CD4-positive, alpha-beta T cell (primary cell): ENCODE measurements at regions not wholly inside any gene's neighbourhood (a gene's known extent, or its start where the extent isn't known, plus 50 kb on each side); places are given as distances from the start of the nearest gene placed in this dataset.

ENCODE experiments used
- ATAC-seq: fragments of 200-7000 bp; cut with Tn5 transposase; one replicate; pipeline ENCODE4 v1.10.0; 2022; ENCODE audit warnings: mild to moderate bottlenecking; ENCODE audit not compliant: poor library complexity
- CTCF ChIA-PET: fragments of 350-600 bp; sonication (Branson Sonifier 250); formaldehyde crosslinking; loops from one replicate; lab custom pipeline; 2021; ENCODE audit warnings: antibody characterized with exemption, inconsistent platforms; lab: Charles Lee
- POLR2A ChIA-PET: fragments of 350-600 bp; sonication (Branson Sonifier 250); formaldehyde crosslinking; loops from one replicate; lab custom pipeline; 2021; ENCODE audit warnings: antibody characterized with exemption, inconsistent platforms; lab: Charles Lee
- DNase-seq, 14 experiments: peaks; one replicate each; pipeline ENCODE4 v3.0.0-alpha.2; 2013 to 2020; ENCODE audit warnings: mixed read lengths in 2 of 14
- H3K27ac ChIP-seq, 2 donors: one replicate each; pipeline versions ENCODE4 v1.5.1 to v1.7.0; 2013; ENCODE audit warnings: low read length in 2 of 2, low read depth in 1 of 2, mild to moderate bottlenecking in 1 of 2
- H3K27me3 ChIP-seq, 2 experiments: 1 replicate in 1 of 2; 2 replicates in 1 of 2; pipeline versions ENCODE4 v1.6.1 to v1.7.0; 2013; ENCODE audit warnings: low read length in 2 of 2, control low read depth in 1 of 2, mild to moderate bottlenecking in 1 of 2, moderate library complexity in 1 of 2; ENCODE audit not compliant: insufficient read depth in 2 of 2, control insufficient read depth in 1 of 2
- H3K36me3 ChIP-seq: one replicate; pipeline ENCODE4 v1.6.1; 2013; ENCODE audit warnings: low read length, control low read depth; ENCODE audit not compliant: insufficient read depth
- H3K4me1 ChIP-seq: one replicate; pipeline ENCODE4 v1.6.1; 2013; ENCODE audit warnings: low read length, control low read depth; ENCODE audit not compliant: insufficient read depth
- H3K4me3 ChIP-seq: one replicate; pipeline ENCODE4 v1.5.1; 2013; ENCODE audit warnings: mild to moderate bottlenecking, low read length, moderate library complexity
- H3K9me3 ChIP-seq, 2 experiments: 1 replicate in 1 of 2; 2 replicates in 1 of 2; pipeline versions ENCODE4 v1.6.1 to v1.7.0; 2013; ENCODE audit warnings: low read length in 2 of 2, mild to moderate bottlenecking in 2 of 2, control low read depth in 1 of 2, moderate library complexity in 1 of 2; ENCODE audit not compliant: control insufficient read depth in 1 of 2, insufficient read depth in 1 of 2
- H3K27ac Mint-ChIP-seq: one replicate; pipeline ENCODE4 v1.8.0; 2020; ENCODE audit warnings: mixed read lengths
- H3K27me3 Mint-ChIP-seq: one replicate; pipeline ENCODE4 v1.8.0; 2021; ENCODE audit warnings: mixed read lengths
- H3K36me3 Mint-ChIP-seq: one replicate; pipeline ENCODE4 v1.8.0; 2021; ENCODE audit warnings: low read depth, mixed read lengths
- H3K4me1 Mint-ChIP-seq: one replicate; pipeline ENCODE4 v1.8.0; 2021; ENCODE audit warnings: low read depth, mixed read lengths
- H3K4me3 Mint-ChIP-seq: one replicate; pipeline ENCODE4 v1.8.0; 2020; ENCODE audit warnings: mild to moderate bottlenecking, mixed read lengths
- H3K9me3 Mint-ChIP-seq: one replicate; pipeline ENCODE4 v1.8.0; 2020; ENCODE audit warnings: mixed read lengths
- CTCF ChIP-seq: fragments of 200-600 bp; IDR thresholded peaks from one replicate; pipeline ENCODE4 v1.8.0; 2022; ENCODE audit warnings: antibody characterized with exemption, mild to moderate bottlenecking
- intact Hi-C, 2 experiments: fragments of 100-400 bp; cut with DNase I in 1 of 2; cut with micrococcal nuclease in 1 of 2; formaldehyde crosslinking; loops; one replicate each; pipeline versions ENCODE4 v1.15.1 to v1.9.0; 2023 to 2025; cut with DNase I, micrococcal nuclease

GRCh38 chr3:3305841-3306240, 126.3 kb upstream of the CRBN start:
- Histone ChIP-seq H3K27me3 (peaks cover 0 to 6% of the 10 kb centered on the region in 2 experiments), H3K4me3 (no peak overlapping the region), H3K4me1 (no peaks in the 10 kb centered on the region), H3K36me3 (no peaks in the 10 kb centered on the region), H3K27ac (no peak overlapping the region), H3K9me3 (no peaks in the 10 kb centered on the region)
- no peak overlapping the region for H3K4me3 Mint-ChIP-seq
- TF ChIP-seq CTCF, result no peak
- H3K4me1 Mint-ChIP-seq, result no peaks in the 10 kb centered on the region
- no peaks in the 10 kb centered on the region for H3K27me3 Mint-ChIP-seq
- ChIA-PET CTCF (no interaction called here), POLR2A (no interaction called here)
- no peaks in the 10 kb centered on the region for H3K9me3 Mint-ChIP-seq
- ATAC-seq (no peak), DNase-seq (no peak)
- no peak overlapping the region for H3K27ac Mint-ChIP-seq
- no peaks in the 10 kb centered on the region for H3K36me3 Mint-ChIP-seq
- intact Hi-C loops, result no loop called here

- H3K27me3 ChIP-seq, result peaks cover 0 to 6% of the 10 kb centered on the region in 2 experiments
- DNase-seq (no peak), ATAC-seq (no peak)
- H3K27ac ChIP-seq, result no peak overlapping the region
- H3K4me1 ChIP-seq, result no peaks in the 10 kb centered on the region
- ChIA-PET POLR2A (no interaction called here), CTCF (no interaction called here)
- intact Hi-C loops, result no loop called here
- no peaks in the 10 kb centered on the region for H3K9me3 ChIP-seq
- no peak overlapping the region for H3K27ac Mint-ChIP-seq
- TF ChIP-seq CTCF, result no peak
- no peak overlapping the region for H3K4me3 Mint-ChIP-seq
- no peaks in the 10 kb centered on the region for H3K9me3 Mint-ChIP-seq
- H3K27me3 Mint-ChIP-seq, result no peaks in the 10 kb centered on the region
- no peaks in the 10 kb centered on the region for H3K36me3 Mint-ChIP-seq
- no peak overlapping the region for H3K4me3 ChIP-seq
- no peaks in the 10 kb centered on the region for H3K36me3 ChIP-seq
- no peaks in the 10 kb centered on the region for H3K4me1 Mint-ChIP-seq
Observed at GRCh38 chr3:3305084-3305483, 125.6 kb upstream of the CRBN start.

- Mint-ChIP-seq H3K27ac (no peak overlapping the region), H3K4me3 (no peak overlapping the region), H3K4me1 (peaks cover 2% of the 10 kb centered on the region), H3K36me3 (no peaks in the 10 kb centered on the region), H3K27me3 (no peaks in the 10 kb centered on the region), H3K9me3 (no peaks in the 10 kb centered on the region)
- Histone ChIP-seq H3K4me1 (no peaks in the 10 kb centered on the region), H3K4me3 (no peak overlapping the region), H3K27me3 (peaks cover 0 to 6% of the 10 kb centered on the region in 2 experiments), H3K27ac (no peak overlapping the region), H3K9me3 (no peaks in the 10 kb centered on the region), H3K36me3 (no peaks in the 10 kb centered on the region)
- intact Hi-C loops, result no loop called here
- no peak for DNase-seq
- no peak for TF ChIP-seq CTCF
- CTCF ChIA-PET, result no interaction called here
- no peak for ATAC-seq
- POLR2A ChIA-PET, result no interaction called here
Observed at GRCh38 chr3:3303636-3304035, 124.1 kb upstream of the CRBN start.
